B cell (primary cell): ENCODE measurements at regions not wholly inside any gene's neighbourhood (a gene's known extent, or its start where the extent isn't known, plus 50 kb on each side); places are given as distances from the start of the nearest gene placed in this dataset.

Experiments used
- ATAC-seq: fragments of 200-7000 bp; cut with Tn5 transposase; one replicate; pipeline ENCODE4 v1.10.0; 2021; ENCODE audit warnings: low read depth, mild to moderate bottlenecking, moderate number of reproducible peaks, moderate library complexity
- CTCF ChIA-PET: fragments of 350-600 bp; sonication (Branson Sonifier 250); formaldehyde crosslinking; loops from one replicate; lab custom pipeline; 2021; ENCODE audit warnings: antibody characterized with exemption, inconsistent platforms; lab: Charles Lee
- POLR2A ChIA-PET: fragments of 350-600 bp; sonication (Branson Sonifier 250); formaldehyde crosslinking; loops from one replicate; lab custom pipeline; 2021; ENCODE audit warnings: antibody characterized with exemption; lab: Charles Lee
- DNase-seq: peaks from one replicate; pipeline ENCODE4 v3.0.0; 2013
- H2AFZ ChIP-seq: 2 replicates; pipeline ENCODE4 v1.6.1; 2012; ENCODE audit warnings: mild to moderate bottlenecking, low read depth, low read length; ENCODE audit not compliant: insufficient read depth, poor library complexity, severe bottlenecking
- H3K27ac ChIP-seq, 2 donors: 1 replicate in 1 of 2; 2 replicates in 1 of 2; pipeline ENCODE4 v1.5.1; 2012 to 2013; ENCODE audit warnings: low read length in 2 of 2, mild to moderate bottlenecking in 2 of 2, moderate library complexity in 1 of 2
- H3K27me3 ChIP-seq, 4 experiments: fragments of 200-600 bp in 1 of 4; sonication (generic) in 1 of 4; replicated peaks in 1 of 4; 1 replicate in 2 of 4; 2 replicates in 2 of 4; pipeline versions ENCODE4 v1.6.1 to v1.7.0; 2013 to 2016; ENCODE audit warnings: low read length in 3 of 4, mild to moderate bottlenecking in 2 of 4, mixed read lengths in 1 of 4, moderate library complexity in 1 of 4; ENCODE audit not compliant: insufficient read depth in 4 of 4, control insufficient read depth in 3 of 4; ENCODE audit errors: control extremely low read depth in 1 of 4
- H3K36me3 ChIP-seq, 2 experiments: replicated peaks in 1 of 2; 1 replicate in 1 of 2; 2 replicates in 1 of 2; pipeline versions ENCODE4 v1.6.1 to v1.7.1; 2013; ENCODE audit warnings: low read length in 1 of 2; ENCODE audit not compliant: insufficient read depth in 2 of 2, control insufficient read depth in 1 of 2; ENCODE audit errors: control extremely low read depth in 1 of 2, extremely low read depth in 1 of 2
- H3K4me1 ChIP-seq, 2 donors: fragments of 200-600 bp in 1 of 2; sonication (generic) in 1 of 2; 1 replicate in 1 of 2; 2 replicates in 1 of 2; pipeline versions ENCODE4 v1.5.1 to v1.6.1; 2013 to 2017; ENCODE audit warnings: low read length in 2 of 2; ENCODE audit not compliant: control insufficient read depth in 2 of 2, insufficient read depth in 2 of 2
- H3K4me2 ChIP-seq: replicated peaks from 2 replicates; pipeline ENCODE3; 2012; ENCODE audit warnings: mild to moderate bottlenecking, low read depth, low read length; ENCODE audit not compliant: poor library complexity, severe bottlenecking
- H3K4me3 ChIP-seq, 5 experiments: fragments of 200-600 bp in 1 of 5; sonication (generic) in 1 of 5; 1 replicate in 3 of 5; 2 replicates in 2 of 5; pipeline versions ENCODE4 v1.5.1 to v1.7.0; 2011 to 2016; ENCODE audit warnings: low read length in 4 of 5, mild to moderate bottlenecking in 4 of 5, low read depth in 2 of 5, control low read depth in 1 of 5, moderate library complexity in 1 of 5; ENCODE audit not compliant: insufficient read depth in 1 of 5; ENCODE audit errors: control extremely low read depth in 1 of 5, extremely low read depth in 1 of 5
- H3K79me2 ChIP-seq: fragments of 200-600 bp; sonication (generic); one replicate; pipeline ENCODE4 v1.6.0; 2016; ENCODE audit warnings: low read length; ENCODE audit not compliant: control insufficient read depth, insufficient read depth
- H3K9ac ChIP-seq: fragments of 200-600 bp; sonication (generic); 2 replicates; pipeline ENCODE4 v1.6.1; 2017; ENCODE audit warnings: mild to moderate bottlenecking, low read length, moderate library complexity
- H3K9me3 ChIP-seq, 3 donors: one replicate each; pipeline versions ENCODE4 v1.6.1 to v1.7.1; 2013; ENCODE audit warnings: low read length in 2 of 3; ENCODE audit not compliant: control insufficient read depth in 2 of 3, insufficient read depth in 1 of 3; ENCODE audit errors: control extremely low read depth in 1 of 3
- H4K20me1 ChIP-seq: 2 replicates; pipeline ENCODE4 v1.6.0; 2012; ENCODE audit warnings: mild to moderate bottlenecking, low read length; ENCODE audit not compliant: insufficient read depth, control insufficient read depth, poor library complexity, severe bottlenecking
- H3K27ac Mint-ChIP-seq: one replicate; pipeline ENCODE4 v1.8.0; 2021; ENCODE audit warnings: mixed read lengths
- H3K27me3 Mint-ChIP-seq: one replicate; pipeline ENCODE4 v1.8.0; 2021; ENCODE audit warnings: mixed read lengths
- H3K4me1 Mint-ChIP-seq: one replicate; pipeline ENCODE4 v1.8.0; 2021; ENCODE audit warnings: mixed read lengths
- H3K4me3 Mint-ChIP-seq: one replicate; pipeline ENCODE4 v1.8.0; 2021; ENCODE audit warnings: mixed read lengths
- H3K9me3 Mint-ChIP-seq: one replicate; pipeline ENCODE4 v1.8.0; 2022; ENCODE audit warnings: mixed read lengths; ENCODE audit not compliant: insufficient read depth
- CTCF ChIP-seq: fragments of 200-600 bp; IDR thresholded peaks from one replicate; pipeline ENCODE4 v1.8.0; 2022; ENCODE audit warnings: antibody characterized with exemption, mild to moderate bottlenecking
- EZH2 ChIP-seq: IDR thresholded peaks from 2 replicates; pipeline ENCODE4 v1.6.1; 2012; ENCODE audit warnings: borderline replicate concordance, low read depth, mild to moderate bottlenecking, moderate library complexity, low read length; ENCODE audit not compliant: insufficient read depth, poor library complexity, severe bottlenecking
- WGBS: methylation state at CpG from one replicate; pipeline ENCODE4 v1.1.5; 2013; ENCODE audit warnings: missing lambda C conversion rate; ENCODE audit not compliant: insufficient coverage; 5-methylcytosine and 5-hydroxymethylcytosine counted together
- intact Hi-C: fragments of 100-400 bp; cut with micrococcal nuclease; formaldehyde crosslinking; loops from one replicate; pipeline ENCODE4 v1.10.0; 2022

DNA sequence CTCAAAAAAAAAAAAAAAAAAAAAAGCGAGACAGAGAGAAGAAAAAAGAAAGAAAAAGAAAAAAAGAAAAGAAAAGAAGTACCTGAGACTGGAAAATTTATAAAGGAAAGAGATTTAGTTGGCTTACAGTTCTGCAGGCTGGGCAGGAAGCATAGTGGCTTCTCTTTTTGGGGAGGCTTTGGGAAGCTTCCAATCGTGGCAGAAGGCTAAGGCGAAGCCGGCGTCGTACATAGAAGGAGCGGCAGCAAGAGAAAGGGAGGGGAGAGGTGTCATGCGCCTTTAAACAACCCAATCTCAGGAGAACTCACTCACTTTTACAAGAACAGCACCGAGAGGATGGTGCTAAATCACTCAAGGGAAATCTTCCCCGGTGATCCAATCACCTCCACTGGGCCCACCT, 272.1 kb upstream of the FOXK1 start:
- 89% methylated on average over 1 of the region's 10 CpGs for WGBS
- Mint-ChIP-seq H3K27ac (no peak overlapping the region), H3K27me3 (no peaks in the 10 kb centered on the region), H3K9me3 (peaks cover 10% of the 10 kb centered on the region), H3K4me3 (no peak overlapping the region), H3K4me1 (no peaks in the 10 kb centered on the region)
- no peak overlapping the region for H3K4me2 ChIP-seq
- no peaks in the 10 kb centered on the region for H3K79me2 ChIP-seq
- TF ChIP-seq CTCF (no peak), EZH2 (no peak)
- no peaks in the 10 kb centered on the region for H3K4me1 ChIP-seq
- H3K4me3 ChIP-seq = no peak overlapping the region
- no peaks in the 10 kb centered on the region for H3K27me3 ChIP-seq
- CTCF ChIA-PET = no interaction called here
- H4K20me1 ChIP-seq = no peaks in the 10 kb centered on the region
- no peak overlapping the region for H3K9ac ChIP-seq
- H3K27ac ChIP-seq = no peak overlapping the region
- peaks cover 0 to 31% (median 2%) of the 10 kb centered on the region in 3 donors for H3K9me3 ChIP-seq
- ATAC-seq (no peak), DNase-seq (no peak)
- no peaks in the 10 kb centered on the region for H3K36me3 ChIP-seq
- POLR2A ChIA-PET = no interaction called here
- intact Hi-C loops = no loop called here
- H2AFZ ChIP-seq = no peak overlapping the region

GRCh38 chr7:4416396-4417056, 265.6 kb upstream of the FOXK1 start:
- H3K4me3 Mint-ChIP-seq = no peak overlapping the region
- WGBS = 53% methylated on average over 25 of the region's 26 CpGs
- no peak for DNase-seq
- intact Hi-C loops = no loop called here
- TF ChIP-seq CTCF (no peak), EZH2 (no peak)
- H3K9me3 Mint-ChIP-seq = peaks cover 18% of the 10 kb centered on the region
- H3K9ac ChIP-seq = no peak overlapping the region
- no peak overlapping the region for H3K4me2 ChIP-seq
- ChIA-PET CTCF (no interaction called here), POLR2A (no interaction called here)
- no peak overlapping the region for H3K27ac ChIP-seq
- peaks cover 0 to 23% (median 2%) of the 10 kb centered on the region in 3 donors for H3K9me3 ChIP-seq
- no peak for ATAC-seq
- H2AFZ ChIP-seq = no peak overlapping the region
- no peaks in the 10 kb centered on the region for H3K4me1 ChIP-seq
- no peaks in the 10 kb centered on the region for H4K20me1 ChIP-seq
- H3K27ac Mint-ChIP-seq = no peak overlapping the region
- H3K79me2 ChIP-seq = no peaks in the 10 kb centered on the region
- H3K36me3 ChIP-seq = no peaks in the 10 kb centered on the region
- no peaks in the 10 kb centered on the region for H3K27me3 Mint-ChIP-seq
- H3K4me1 Mint-ChIP-seq = no peaks in the 10 kb centered on the region
- no peaks in the 10 kb centered on the region for H3K27me3 ChIP-seq
- H3K4me3 ChIP-seq = no peak overlapping the region
